IPS DF 4.7 (cell line): ENCODE measurements at regions not wholly inside any gene's neighbourhood (a gene's known extent, or its start where the extent isn't known, plus 50 kb on each side); places are given as distances from the start of the nearest gene placed in this dataset.
"Not testable (repeated sequence)": the region's sequence is repeated elsewhere in the genome, so short reads cannot be mapped to it uniquely, and the experiment has no call there.

Experiments
- DNase-seq: peaks from one replicate; pipeline ENCODE4 v3.0.0-alpha.2; 2013; ENCODE audit warnings: low spot score; ENCODE audit errors: extremely low read depth

DNA sequence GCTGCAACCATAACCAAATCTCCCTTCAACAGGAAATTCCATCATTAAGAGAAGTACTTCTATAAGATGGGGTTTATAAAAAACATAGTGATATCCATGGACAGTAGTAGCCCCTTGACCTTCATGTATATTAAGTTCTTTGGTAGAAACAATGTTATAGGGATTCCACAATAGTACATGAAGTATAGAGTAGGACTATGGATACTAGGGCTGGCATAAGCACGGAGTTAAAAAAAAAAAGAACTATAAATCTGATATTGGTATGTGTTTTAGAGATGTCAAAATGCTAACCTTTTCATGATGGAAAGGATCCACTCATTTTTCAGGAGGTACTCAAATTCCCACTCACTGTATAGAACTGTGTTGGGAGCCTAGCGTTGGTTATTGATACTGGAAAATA is 337.6 kb downstream of the FGF10 start:
- DNase-seq = no peak

DNA sequence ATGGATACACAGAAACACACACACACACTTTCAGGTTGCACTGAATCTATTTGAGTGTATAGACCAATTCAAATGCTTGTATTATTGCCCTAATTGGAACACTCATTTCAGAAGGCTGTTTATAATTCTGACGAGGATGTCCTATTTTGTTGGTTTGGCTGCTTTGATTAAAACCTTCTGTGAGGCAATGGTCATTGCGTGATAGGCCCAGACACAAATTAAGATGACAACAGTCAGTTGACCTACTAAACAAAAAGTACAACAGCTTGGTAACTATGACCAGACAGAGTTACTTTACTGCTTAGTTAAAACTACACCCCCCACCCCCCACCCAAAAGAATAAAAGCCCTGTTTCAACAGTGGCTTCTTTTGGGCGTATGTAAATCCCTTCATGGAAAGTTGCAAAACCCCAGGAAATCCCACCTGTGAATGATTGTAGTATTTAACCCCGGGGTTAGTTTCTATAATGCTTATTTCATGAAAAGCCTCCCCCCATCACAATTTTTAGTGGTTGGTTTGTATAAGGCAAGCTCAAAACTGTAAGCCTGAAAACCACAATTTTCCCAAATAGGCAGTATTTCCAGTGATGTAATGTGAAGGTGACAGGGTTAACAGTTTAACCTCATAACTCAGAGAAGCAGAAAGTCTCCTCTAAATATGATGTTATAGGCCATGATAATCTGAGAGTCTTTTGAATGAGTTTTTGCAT is 340.8 kb downstream of the FGF10 start:
- no peak for DNase-seq

DNA sequence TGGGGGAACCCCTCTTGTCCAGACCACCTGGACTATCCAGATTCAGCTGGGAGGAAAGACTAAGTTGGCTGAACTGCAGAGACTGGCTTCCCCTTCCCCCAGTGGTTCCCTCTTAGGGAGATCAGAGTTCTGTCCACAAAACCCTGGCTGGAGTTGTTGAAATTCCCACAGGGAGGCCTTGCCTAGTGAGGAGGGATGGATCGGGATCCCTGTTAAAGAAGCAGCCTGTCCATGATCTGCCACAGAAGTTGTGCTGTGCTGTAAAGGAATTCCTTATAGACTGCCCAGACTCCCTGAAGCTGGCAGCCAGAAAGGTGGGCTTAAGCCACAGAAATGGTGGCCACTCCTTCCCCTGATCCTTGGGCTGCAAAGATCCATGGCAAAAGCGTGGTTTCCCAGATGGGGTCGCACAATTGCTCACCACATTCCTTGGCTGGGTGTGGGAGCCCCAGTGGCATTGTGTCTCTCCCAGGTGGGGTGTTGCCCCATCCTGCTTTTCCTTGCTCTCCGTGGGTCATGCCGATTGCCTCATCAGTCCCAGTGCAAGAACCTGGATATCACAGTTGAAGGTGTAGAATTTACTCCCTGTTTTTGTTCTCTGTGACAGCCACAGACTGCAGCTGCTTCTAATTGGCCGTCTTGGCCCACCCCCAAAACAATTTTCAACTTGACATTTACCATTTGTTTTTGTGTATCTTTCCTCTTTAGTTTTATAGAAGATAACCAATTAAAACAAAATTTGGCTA is 342.4 kb downstream of the FGF10 start:
- no peak for DNase-seq

DNA sequence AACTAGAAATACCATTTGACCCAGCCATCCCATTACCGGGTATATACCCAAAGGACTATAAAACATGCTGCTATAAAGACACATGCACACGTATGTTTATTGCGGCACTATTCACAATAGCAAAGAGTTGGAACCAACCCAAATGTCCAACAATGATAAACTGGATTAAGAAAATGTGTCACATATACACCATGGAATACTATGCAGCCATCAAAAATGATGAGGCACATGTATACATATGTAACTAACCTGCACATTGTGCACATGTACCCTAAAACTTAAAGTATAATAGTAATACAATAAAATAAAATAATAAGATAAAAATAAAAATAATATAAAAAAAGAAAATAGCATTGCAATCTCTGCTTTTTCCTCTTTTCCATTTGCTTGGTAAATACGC is 344.7 kb downstream of the FGF10 start:
- not testable (repeated sequence) for DNase-seq

DNA sequence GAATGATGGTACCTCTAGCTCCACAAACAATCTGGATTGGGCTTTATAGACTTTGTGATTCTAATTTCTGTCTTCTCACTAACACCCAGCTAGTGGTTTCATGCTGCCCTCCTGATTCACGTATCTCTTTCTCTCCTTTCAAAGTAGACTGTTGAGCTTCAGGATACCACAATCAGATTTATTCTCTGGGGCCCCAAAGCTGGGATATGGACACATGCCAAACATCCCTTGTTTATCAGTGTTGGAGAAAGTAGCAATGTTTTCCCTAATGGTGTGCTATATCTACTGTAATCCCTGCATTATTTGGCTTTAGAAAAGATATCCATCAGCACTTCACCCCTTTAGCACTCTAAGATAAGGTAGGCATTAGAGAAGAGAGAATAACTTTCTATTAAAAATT is 361.0 kb downstream of the FGF10 start:
- no peak for DNase-seq

DNA sequence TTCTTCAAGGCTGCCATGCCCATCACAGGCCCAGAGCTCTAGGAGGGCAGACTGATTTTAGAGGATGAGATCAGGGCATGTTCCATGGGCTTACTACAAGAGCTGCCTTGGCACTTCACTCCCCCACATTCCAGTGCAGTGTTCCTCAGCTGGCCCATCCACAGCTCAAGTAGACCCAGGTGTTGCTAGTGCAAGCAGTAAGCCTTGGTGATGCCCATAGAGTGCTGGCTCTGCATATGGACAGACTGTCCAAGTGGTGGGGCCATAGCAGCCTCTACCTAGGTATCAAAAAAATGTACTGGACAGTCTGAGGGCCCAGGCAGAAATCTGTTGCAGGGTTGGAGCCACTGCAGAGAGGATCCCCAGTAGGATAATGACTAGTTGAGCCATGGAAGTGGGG is 366.6 kb downstream of the FGF10 start:
- DNase-seq = no peak

DNA sequence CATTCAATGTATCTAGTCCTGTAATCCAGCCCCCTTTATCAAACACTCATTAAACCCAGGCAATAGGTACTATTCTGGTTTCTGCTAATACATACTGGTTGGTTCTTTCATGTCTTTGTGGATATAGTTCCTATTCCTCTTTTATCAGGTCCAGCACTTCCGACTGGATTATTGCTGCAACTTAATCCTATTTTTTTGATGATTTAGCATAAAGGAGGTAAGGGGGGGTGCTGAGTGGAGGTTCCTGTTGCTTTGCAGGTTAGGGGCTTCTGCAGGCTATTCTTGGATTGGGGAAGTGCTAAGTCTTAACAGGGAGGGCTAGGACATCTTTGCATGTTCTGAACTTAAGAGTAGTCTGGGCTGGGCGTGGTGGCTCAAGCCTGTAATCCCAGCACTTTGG is 377.7 kb downstream of the FGF10 start:
- no peak for DNase-seq

DNA sequence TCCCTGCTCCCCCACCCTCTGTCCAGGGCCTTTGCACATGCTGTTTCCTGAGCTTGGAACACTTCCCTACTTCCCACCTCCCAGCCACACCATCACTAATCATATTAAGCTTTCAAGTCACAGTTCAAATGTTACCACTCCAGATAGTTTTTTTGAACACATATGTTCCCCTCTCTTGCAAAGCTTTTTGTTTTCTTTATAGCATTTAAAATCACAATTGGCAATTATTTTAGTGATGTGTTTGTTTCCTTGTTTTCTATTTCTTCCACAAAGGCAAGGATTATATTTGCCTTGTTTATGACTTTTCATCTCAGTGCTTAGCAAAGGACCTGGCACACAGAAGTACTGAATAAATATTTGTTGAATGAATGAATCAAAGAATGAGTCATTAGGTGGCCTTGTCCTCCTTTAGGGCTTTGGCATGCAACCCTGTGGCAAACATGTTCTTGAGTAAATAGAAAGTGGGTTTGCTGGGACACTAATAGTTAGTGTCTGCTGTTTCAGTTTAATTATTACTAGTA is 386.8 kb downstream of the FGF10 start:
- no peak for DNase-seq

DNA sequence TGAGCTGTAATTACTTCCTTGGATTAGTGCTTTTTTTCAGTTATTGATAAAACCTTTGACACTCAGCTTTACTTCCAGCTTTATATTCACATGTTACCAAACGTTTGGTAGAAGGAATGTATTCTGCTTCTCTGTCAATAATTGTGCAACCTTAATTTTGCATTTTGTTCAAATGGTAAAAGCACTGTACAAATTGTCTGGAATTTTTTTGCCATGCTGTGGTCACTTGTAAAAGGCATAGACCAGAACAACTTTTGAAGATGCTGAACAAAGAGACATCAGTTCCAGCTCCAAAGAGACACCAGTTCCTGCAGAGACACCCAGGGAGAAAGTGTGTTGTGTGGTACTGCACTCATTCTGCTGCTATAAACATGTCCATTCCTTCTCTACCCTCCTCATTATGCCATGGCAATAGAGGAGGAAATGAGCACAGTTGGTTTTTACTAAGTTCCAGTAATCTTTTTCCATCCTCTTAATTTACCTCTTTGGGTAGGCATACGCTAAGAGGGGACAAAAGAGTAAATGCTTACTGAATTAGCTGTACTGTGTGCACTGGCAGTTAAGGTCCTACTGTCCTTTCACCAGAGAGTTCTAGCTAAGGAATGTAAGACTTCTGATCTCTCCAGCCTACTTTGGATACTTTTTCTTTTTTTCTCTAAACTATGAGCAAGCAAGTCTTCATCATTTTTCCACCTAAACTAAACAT is 387.4 kb downstream of the FGF10 start:
- DNase-seq = no peak

DNA sequence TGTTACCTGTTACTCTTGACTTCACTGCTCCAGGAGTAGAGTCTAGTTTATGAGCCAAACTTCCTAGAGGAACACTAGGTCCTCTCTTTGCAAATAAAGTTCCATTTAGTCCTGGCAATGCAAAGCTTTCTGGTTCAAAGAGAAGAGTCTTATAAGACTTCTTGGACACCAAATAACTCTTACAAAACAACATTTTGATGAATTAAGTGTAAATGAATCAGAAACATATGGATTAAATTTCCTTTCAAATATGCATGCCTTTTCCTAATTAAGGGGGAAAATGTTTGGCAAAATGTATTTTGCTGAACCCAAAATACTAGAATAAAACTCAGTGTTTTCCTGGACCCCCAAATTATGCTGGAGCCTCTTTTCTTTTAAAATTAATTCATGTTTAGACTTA is 388.0 kb downstream of the FGF10 start:
- DNase-seq = no peak

DNA sequence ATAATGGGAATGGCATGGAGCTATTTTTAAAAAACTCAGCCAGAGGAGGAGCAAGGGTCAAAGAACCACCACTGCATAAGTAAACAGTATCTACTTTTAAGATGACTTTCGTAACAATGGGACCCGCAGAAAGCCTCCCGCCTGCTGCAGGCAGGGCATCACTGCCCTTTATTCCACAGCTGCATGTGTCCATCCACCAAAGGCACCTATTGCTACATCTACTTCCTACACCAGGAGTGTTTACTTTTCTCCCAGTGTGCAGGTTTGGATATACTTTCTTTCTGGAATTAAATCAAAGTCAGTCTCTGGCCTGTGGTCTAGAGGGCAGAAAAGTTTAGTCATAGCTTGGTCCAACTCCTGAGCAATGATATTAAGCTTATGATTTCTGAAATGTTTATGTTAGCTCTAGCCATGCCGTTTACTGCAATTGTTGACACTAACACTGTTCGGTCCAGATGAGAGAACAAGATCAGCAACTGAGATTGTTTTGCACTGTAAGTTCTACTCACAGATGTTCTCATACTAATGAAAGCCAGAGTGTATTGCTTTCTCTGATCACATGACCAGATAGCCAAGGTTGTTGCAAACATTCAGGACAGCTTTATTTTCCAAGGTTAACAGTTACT is 391.5 kb downstream of the FGF10 start:
- DNase-seq = no peak

DNA sequence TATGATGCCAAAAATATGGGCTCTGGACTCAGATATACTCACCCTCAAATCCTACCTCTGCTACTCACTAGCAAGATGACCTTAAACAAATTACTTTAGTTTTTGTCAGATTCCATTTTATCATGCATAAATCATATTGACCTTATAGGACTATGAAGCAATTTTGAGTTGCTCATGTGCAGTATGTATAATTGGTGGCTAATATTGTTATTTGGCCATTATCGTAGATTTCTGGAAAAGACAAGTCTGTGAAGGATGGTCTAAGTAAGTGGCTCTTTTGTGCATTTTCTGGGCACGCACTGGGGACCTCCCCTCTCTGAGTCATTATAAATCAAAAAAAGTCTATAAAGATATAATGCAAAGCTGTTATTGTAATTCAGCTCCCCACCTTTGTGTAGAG is 393.0 kb downstream of the FGF10 start:
- no peak for DNase-seq

DNA sequence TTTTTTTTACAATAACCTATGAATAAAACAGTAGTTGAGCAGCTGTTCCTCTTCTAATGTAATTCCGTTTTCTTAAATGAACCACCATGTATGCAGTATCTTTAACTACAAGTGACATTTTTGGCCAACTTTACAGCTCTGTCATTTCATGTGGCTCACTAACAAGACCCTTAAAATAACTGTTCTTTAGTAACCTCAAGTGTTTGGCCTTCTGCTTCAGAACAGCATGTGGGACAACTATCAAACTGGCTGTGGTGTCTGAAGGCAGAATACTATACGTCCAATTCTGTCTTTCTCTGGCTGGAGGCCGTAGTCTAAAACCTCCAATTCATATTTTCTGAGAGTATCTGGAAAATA is 391.4 kb downstream of the NNT start:
- no peak for DNase-seq

DNA sequence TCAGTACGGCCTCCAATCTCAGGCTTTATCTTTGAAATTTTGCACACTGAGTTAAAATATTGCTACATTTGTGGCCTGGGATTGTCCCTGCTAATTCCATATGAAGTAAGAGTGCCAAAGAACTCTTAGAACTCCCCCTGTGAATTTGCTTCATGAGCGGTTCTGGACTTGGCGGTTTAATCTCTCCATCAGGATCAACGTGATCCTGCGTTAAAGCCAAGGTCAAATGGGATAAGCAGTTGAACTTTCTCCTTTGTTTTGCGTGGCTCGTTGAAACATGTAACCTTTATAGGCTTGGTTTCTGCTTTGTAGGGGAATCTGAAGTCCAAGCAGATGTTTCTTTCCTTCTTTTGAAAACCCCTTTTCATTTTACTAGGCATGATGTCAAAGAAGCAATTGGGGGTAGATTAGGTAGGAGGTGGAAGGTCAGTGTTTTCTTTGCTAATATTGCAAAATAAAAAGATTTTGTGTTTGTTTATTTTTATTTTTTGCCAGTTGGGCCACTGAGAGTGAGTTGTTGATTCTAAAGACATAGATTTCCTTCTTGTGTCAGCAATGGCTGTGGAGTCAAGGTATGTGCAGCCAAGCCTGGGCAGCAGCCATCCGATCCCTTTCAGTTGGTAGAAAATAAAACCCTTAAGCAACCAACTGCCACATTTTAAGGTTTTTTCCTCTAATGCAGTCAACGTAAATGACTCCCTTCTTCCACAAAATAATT is 390.8 kb downstream of the NNT start:
- DNase-seq = no peak

DNA sequence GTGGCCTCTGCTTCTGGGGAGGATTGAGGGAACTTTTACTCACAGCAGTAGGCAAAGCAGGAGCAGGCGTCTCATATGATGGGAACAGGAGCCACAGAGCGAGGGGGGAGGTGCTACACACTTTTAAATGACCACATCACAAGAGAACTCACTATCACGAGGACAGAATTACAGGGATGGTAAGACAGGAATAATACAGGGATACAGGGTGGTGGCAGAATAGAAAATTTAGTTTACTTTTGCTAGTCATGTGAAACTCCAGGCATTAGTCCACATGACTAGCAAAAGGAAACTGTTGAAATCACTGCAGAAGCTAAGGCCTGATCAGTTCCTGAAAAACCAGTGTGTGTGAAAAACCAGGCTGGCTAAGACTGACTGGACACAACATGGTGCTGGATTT is 382.4 kb downstream of the NNT start:
- no peak for DNase-seq

DNA sequence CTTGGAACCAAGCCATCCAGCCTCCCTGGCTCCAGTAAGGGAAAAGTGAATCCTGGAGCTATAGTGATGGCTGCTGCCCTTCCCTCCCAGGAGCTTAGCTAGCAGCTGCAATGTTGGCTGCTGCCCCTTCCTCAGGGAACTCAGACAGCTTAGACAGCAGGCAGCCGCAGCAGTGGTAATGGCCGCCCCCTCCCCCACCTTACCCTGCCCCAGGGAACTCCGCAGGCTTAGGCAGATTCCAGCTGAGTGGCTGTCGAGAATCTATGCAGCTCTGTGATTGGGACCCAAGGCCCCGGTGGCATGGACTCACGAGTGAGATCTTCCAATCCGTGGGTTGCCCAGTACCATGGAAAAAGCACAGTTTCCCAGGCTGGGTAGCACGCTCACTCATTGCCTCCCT is 378.6 kb downstream of the NNT start:
- no peak for DNase-seq

DNA sequence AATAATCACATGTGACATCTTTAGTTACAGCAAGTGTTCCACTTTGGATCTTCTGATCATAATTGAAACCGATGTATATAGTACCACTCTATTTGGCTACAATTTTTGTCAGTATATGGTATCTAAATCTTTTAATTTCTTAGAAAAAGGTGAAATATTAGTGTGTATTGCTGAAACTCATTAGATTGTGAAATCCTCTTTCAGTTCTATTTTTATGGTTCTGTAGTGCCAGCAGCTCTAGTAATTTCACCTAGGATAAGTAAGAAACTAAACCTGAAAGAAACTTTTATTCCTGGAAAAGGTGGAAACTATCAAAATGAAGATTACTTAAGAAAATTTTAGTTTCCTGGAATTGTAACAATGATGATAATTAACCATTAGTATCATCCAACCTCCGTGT is 370.9 kb downstream of the NNT start:
- DNase-seq = no peak

DNA sequence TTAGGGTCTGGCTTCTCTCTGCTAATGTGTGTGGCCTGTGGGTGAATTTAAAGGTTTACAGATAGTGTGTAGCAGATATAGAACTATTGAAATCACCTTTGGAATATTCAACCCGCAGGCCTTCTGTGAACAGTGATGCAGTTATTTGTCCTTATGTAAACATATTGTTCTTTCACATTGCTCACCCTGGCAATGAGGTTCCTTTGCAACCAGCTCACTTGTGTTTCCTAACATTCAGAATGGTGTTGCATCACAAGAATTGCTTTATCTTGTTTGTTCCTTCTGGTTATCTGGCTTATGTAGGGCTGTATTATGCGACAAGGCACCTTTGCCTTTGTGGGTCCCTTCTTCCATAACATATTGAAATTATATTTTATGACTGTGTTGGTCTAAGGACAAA is 370.3 kb downstream of the NNT start:
- DNase-seq = no peak

DNA sequence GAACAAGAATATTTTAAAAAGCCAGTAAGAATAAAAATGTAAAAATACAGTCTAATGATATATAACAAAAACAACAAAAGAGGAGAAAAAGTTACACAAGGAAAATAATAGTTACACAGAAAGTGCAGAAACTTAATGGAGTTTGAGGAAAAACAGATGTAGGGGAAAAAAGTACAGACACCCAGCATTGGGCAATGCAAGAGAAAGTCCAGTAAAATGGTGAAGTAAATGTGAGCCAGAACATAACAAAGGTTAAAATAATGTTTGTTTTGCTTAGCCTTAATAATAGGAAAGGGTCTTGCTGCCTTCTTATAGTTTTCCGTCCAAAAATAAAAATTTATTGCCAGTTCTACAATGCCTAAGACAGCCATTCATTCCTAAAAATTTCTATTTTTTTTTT is 364.2 kb downstream of the NNT start:
- no peak for DNase-seq

DNA sequence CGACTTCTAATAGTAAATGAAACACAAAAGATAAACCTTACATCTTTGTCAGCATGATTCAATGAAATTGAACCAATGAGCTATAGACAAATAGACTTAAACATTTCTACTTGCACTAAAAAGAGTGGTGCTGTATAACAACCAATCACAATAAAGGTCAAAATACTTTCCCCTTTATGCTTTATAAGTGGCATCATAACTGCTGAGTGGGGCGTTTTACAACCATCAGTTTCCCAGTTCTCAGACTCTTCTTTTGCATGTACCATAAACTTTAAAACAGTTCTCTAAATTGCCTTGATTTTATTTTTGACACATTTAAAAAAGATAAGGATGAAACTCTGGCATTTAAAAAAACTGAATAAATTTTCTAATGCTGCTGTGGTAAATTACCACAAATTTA is 356.2 kb downstream of the NNT start:
- DNase-seq = no peak

DNA sequence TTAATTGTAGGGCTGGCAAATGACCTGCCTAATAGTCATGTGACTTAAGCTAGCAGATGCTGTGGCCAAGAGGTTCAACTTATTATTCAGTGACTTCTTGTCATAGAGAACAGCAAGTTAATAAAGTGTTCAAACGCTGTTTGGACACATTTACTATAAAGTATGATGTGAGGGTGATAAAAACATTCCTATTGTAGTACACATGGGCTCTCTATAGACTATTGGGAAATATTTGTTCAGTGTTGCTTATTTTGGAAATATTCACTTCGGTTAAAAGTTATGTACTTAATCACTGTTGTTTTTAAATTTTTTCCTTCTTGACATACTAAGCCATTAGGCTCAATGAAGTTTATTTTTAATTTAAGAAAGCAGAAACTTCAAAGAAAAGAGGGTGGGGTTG is 345.0 kb downstream of the NNT start:
- no peak for DNase-seq
